ENCODE measurements at regions not wholly inside any gene's neighbourhood (a gene's known extent, or its start where the extent isn't known, plus 50 kb on each side); places are given as distances from the start of the nearest gene placed in this dataset.

DNA sequence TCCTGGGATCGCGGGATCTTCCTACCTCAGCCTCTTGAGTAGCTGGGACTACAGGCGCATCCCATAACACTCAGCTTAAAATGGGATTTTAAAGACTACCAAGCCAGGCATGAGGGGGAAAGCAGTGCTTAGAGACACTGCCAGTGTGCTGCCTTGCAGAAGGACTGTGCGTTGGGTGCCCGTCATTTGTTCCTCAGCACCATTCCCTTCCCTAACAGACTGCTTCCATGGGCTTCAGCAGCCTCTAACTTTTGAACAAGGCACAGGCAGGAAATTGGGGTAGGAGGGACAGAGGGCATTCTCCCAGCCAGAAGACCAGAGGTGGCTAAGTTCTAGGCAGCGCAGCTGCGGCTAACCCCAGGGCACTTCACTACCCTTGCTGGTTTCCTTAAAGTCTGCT lies 73.9 kb upstream of the USP24 start (continued):
- TF ChIP-seq, protein P1, sequence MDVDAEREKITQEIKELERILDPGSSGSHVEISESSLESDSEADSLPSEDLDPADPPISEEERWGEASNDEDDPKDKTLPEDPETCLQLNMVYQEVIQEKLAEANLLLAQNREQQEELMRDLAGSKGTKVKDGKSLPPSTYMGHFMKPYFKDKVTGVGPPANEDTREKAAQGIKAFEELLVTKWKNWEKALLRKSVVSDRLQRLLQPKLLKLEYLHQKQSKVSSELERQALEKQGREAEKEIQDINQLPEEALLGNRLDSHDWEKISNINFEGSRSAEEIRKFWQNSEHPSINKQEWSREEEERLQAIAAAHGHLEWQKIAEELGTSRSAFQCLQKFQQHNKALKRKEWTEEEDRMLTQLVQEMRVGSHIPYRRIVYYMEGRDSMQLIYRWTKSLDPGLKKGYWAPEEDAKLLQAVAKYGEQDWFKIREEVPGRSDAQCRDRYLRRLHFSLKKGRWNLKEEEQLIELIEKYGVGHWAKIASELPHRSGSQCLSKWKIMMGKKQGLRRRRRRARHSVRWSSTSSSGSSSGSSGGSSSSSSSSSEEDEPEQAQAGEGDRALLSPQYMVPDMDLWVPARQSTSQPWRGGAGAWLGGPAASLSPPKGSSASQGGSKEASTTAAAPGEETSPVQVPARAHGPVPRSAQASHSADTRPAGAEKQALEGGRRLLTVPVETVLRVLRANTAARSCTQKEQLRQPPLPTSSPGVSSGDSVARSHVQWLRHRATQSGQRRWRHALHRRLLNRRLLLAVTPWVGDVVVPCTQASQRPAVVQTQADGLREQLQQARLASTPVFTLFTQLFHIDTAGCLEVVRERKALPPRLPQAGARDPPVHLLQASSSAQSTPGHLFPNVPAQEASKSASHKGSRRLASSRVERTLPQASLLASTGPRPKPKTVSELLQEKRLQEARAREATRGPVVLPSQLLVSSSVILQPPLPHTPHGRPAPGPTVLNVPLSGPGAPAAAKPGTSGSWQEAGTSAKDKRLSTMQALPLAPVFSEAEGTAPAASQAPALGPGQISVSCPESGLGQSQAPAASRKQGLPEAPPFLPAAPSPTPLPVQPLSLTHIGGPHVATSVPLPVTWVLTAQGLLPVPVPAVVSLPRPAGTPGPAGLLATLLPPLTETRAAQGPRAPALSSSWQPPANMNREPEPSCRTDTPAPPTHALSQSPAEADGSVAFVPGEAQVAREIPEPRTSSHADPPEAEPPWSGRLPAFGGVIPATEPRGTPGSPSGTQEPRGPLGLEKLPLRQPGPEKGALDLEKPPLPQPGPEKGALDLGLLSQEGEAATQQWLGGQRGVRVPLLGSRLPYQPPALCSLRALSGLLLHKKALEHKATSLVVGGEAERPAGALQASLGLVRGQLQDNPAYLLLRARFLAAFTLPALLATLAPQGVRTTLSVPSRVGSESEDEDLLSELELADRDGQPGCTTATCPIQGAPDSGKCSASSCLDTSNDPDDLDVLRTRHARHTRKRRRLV (CRISPR knock-in tag; IDR thresholded peaks at IDR 0.05), result no peak
- no peak for TF ChIP-seq MEIS1 (CRISPR knock-in tag; IDR thresholded peaks at IDR 0.05; ENCODE audit: borderline replicate concordance)
- no peak for TF ChIP-seq NFE2L1 (CRISPR knock-in tag; IDR thresholded peaks at IDR 0.05; ENCODE audit: borderline replicate concordance)
- no peak for TF ChIP-seq ZNF678 (CRISPR knock-in tag; IDR thresholded peaks at IDR 0.05)

DNA sequence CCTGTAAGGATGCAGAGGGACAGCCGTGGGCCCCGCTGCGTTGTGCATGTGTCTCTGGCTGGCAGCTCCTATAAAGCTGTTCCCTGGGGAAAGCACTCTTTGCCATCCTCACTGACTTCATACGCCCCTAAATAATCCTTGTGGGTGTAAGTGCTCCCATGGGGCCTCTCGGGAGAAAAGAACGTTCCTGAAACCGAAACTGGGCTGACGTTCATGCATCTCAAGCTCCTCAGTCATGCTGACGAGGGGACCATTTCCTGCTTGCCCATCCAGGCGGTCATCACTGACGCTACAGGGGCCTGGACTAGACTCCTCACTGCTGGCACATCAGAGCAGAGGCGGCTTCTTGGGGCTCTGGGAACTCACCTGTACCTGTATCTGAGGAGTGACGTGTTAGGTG lies 73.1 kb upstream of the USP24 start:
- peaks cover 5% of the 10 kb centered on the region; the same call in 1 of the 2 replicates for H3K4me1 ChIP-seq (ENCODE audit: insufficient read depth, low read length)
- FAIRE-seq (no peak), ATAC-seq (no peak), DNase-seq (ENCODE audit: low spot score) (no peak)
- no peak overlapping the region for H3K4me2 ChIP-seq (ENCODE audit: low read depth, low read length)
- WGBS (ENCODE audit: low lambda C conversion rate), result 63% methylated on average over 12 of the region's 13 CpGs
- BruUV-seq (replicated peaks), result no TSS peak
- H3K27me3 ChIP-seq (ENCODE audit: control insufficient read depth in 1 of 2, insufficient read depth in 2 of 2, low read length in 2 of 2), result peaks cover 0 to 3% of the 10 kb centered on the region in 2 experiments; a peak in 2 of 5 replicates
- no peak overlapping the region for H3K27ac ChIP-seq (ENCODE audit: extremely low read length, insufficient read depth, low read length)
- no peaks in the 10 kb centered on the region for H3K36me3 ChIP-seq (replicated peaks in 1 of 2; ENCODE audit: control insufficient read depth in 1 of 2, insufficient read depth in 2 of 2, low read length in 2 of 2)
- POLR2A ChIA-PET, result no interaction called here
- H3K4me3 ChIP-seq (replicated peaks in 1 of 3; ENCODE audit: insufficient read depth in 1 of 3, low read depth in 2 of 3, low read length in 3 of 3), result no peak overlapping the region
- no peaks in the 10 kb centered on the region for H3K79me2 ChIP-seq (ENCODE audit: insufficient read depth, low read length)
- no peak overlapping the region for H3K9ac ChIP-seq (ENCODE audit: insufficient read depth, low read depth, low read length)
- CTCF ChIA-PET (ENCODE audit: low intra/inter-chr PET ratio, low total read pairs), result no interaction called here
- no peaks in the 10 kb centered on the region for H4K20me1 ChIP-seq (ENCODE audit: insufficient read depth, low read length)
- intact Hi-C loops (cut with micrococcal nuclease; ENCODE audit: unreplicated experiment), result loop anchor here (2.0 kb wide), 1 partner anchor 605 kb away; no protein-coding TSS in a partner anchor
- in situ Hi-C loops (cut with HindIII; ENCODE audit: extremely low pct_ligation_motif_present, low pct_unique_long_range_greater_than_20kb), result loop anchor here (10.0 kb wide), 4 partner anchors 607 to 1527 kb away; partner anchors contain the start of gene FYB2
- no peaks in the 10 kb centered on the region for H3K9me3 ChIP-seq (ENCODE audit: low read length)
- H2AFZ ChIP-seq (ENCODE audit: low read length), result no peak overlapping the region
- no peak for TF ChIP-seq SUZ12 (IDR thresholded peaks at IDR 0.05; ENCODE audit: low read depth, low read length)
- TF ChIP-seq, protein P2, sequence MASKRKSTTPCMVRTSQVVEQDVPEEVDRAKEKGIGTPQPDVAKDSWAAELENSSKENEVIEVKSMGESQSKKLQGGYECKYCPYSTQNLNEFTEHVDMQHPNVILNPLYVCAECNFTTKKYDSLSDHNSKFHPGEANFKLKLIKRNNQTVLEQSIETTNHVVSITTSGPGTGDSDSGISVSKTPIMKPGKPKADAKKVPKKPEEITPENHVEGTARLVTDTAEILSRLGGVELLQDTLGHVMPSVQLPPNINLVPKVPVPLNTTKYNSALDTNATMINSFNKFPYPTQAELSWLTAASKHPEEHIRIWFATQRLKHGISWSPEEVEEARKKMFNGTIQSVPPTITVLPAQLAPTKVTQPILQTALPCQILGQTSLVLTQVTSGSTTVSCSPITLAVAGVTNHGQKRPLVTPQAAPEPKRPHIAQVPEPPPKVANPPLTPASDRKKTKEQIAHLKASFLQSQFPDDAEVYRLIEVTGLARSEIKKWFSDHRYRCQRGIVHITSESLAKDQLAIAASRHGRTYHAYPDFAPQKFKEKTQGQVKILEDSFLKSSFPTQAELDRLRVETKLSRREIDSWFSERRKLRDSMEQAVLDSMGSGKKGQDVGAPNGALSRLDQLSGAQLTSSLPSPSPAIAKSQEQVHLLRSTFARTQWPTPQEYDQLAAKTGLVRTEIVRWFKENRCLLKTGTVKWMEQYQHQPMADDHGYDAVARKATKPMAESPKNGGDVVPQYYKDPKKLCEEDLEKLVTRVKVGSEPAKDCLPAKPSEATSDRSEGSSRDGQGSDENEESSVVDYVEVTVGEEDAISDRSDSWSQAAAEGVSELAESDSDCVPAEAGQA (IDR thresholded peaks at IDR 0.05; ENCODE audit: low read depth), result no peak
- TF ChIP-seq, protein P2 (CRISPR knock-in tag; IDR thresholded peaks at IDR 0.05; ENCODE audit: borderline replicate concordance), result no peak
- no peak for TF ChIP-seq SMAD1 (CRISPR knock-in tag; IDR thresholded peaks at IDR 0.05; ENCODE audit: borderline replicate concordance, low read depth)
- TF ChIP-seq CENPT (CRISPR knock-in tag; IDR thresholded peaks at IDR 0.05; ENCODE audit: low read depth), result no peak
- TF ChIP-seq IRF2 (CRISPR knock-in tag; IDR thresholded peaks at IDR 0.05), result no peak
